GM18502 (cell line): ENCODE measurements at regions not wholly inside any gene's neighbourhood (a gene's known extent, or its start where the extent isn't known, plus 50 kb on each side); places are given as distances from the start of the nearest gene placed in this dataset.
"Not testable (repeated sequence)": the region's sequence is repeated elsewhere in the genome, so short reads cannot be mapped to it uniquely, and the experiment has no call there.

Source experiments
- ATAC-seq: cut with Tn5 transposase; IDR thresholded peaks from one replicate; pipeline ENCODE4 v1.9.1; 2021; ENCODE audit warnings: mild to moderate bottlenecking; ENCODE audit not compliant: unreplicated experiment, poor library complexity

- not testable (repeated sequence) for ATAC-seq
Measured at GRCh38 chr7:6937746-6938145, 111.7 kb upstream of the CCZ1B start.

GRCh38 chr7:6938284-6938683 is 112.2 kb upstream of the CCZ1B start:
- not testable (repeated sequence) for ATAC-seq

- ATAC-seq: not testable (repeated sequence)
Measured at GRCh38 chr7:6939126-6939525, 113.1 kb upstream of the CCZ1B start.

GRCh38 chr7:6939896-6940295 is 113.8 kb upstream of the CCZ1B start:
- ATAC-seq: not testable (repeated sequence)

DNA sequence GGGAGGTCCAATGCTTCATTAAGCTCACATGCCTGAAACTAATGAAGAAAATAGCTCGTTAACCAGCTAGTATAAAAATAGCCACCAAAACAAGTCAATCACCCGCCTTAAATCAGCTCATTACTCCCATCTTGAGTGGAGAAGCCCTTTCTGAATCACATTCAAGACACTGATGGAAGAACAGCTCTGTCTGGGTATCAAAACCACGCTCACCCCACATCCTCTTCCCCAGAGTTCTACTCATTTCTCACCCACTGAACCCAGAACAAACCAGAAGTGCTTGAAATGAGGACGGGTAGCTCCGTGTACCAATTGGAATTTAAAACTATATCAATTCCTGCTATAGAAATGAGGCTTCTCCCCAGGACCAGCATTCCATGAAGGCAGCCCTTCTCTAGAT is 120.8 kb upstream of the CCZ1B start:
- ATAC-seq: not testable (repeated sequence)

GRCh38 chr7:6950231-6950630 is 124.2 kb upstream of the CCZ1B start:
- ATAC-seq: not testable (repeated sequence)

DNA sequence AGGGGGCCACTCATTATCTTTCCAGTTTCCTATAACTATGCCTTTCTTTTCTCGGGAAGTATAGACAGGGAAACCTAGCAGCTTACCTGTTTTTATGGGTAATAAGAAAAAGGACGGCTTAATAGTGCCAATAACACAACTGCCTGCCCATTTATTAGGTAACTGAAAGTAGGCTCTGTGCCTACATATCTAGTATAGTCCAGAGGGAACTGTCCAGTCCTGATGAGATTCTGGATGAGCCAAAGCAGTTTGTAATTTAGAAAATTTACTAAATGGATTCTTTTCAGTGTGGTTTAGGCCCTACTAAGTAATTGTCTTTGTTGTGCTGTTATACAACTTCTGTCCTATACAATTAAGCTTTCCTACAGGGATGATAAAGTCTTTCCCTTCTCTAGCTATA is 125.5 kb upstream of the CCZ1B start:
- ATAC-seq: not testable (repeated sequence)

DNA sequence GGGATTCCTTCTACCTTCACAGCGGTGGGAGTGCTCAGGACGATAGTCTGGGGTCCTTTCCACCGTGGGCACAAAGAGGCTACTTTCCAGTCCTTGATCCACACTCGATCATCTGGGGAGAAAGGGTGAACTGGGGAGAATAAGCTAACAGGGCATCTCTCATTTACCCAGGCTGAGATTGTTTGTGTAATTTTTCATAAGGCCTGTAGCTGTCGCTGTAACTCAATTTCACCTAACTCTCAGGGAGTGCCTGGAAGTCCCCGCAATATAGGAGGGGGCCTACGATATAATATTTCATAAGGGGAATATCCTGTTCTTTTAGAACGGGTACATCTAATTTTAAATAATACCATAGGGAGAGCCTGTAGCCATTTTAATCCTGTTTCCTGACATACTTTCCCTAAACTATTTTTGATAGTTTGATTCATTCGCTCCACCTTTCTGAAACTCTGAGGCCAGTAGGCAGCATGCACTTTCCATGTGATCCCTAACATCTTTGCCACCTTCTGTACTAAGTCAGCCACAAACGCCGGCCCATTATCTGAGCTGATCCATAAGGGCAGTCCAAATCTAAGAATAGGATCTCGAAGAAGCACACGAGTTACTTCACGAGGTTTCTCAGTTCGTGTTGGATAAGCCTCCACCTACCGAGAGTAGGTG is 127.2 kb upstream of the CCZ1B start:
- ATAC-seq: not testable (repeated sequence)

DNA sequence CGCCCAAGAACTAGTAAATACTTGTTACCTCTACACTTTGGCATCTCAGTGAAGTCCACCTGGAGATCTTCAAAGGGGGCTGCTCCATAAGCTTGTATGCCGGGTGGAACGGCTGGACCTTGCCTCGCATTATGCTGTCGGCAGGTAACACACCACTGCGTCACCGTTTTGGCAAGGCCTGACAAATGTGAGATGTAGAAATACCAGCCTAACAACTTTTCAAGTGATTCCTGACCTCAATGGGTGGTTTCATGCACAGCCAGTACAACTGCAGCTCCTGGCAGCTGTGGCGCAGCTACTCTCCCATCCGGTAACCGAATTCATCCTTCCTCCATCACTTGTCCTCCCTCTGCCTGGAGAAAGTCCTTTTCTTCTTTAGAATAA is 127.7 kb upstream of the CCZ1B start:
- ATAC-seq: not testable (repeated sequence)

GRCh38 chr7:6955385-6955784 is 129.3 kb upstream of the CCZ1B start:
- not testable (repeated sequence) for ATAC-seq

DNA sequence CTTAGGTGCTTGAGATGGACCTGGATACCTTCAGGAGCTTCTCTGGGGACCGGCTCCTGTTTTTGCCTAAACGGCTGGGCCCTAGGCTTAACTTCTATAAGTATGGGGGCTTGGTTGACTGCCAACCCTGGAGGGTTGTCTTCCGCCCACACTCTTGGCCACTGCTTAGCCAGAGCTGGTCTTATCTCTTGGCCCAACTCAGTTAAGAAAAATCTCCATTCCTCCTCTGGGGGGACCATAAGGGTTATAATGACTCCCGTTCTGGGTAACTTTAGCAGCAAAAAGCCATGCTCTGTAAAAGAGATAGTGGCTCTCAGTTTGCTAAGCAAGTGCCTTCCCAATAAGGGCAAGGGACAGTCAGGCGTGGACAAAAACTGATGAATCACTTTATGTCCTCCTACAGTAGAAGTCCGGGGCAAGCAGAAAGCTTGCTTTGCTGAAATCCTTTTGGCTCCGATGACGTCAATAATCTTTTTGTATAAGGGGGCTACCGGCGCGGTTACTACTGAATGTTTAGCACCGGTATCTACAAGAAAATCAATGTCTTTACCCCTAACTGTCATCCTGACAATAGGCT is 130.0 kb upstream of the CCZ1B start:
- not testable (repeated sequence) for ATAC-seq

DNA sequence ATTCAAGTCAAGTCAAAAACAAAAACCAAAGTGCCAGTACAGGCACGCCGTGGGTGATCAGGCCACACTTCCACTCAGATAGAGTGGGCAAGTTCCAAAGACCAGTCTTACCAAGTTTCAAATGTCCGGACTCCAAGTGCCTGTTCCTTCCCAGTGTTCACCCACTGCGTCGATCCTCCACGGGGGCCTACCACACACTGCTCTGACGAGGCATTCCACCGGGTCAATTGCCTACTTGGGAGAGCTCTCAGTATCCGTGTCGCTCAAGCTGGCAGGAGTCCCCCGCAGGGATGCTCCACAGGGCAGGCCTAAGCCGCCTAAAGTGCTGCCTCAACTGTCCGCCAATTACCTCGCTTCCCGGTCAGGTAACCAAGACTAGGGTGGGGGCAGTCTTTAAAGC is 132.3 kb upstream of the CCZ1B start:
- not testable (repeated sequence) for ATAC-seq

- not testable (repeated sequence) for ATAC-seq
Measured at GRCh38 chr7:6959942-6960341, 133.9 kb upstream of the CCZ1B start.

DNA sequence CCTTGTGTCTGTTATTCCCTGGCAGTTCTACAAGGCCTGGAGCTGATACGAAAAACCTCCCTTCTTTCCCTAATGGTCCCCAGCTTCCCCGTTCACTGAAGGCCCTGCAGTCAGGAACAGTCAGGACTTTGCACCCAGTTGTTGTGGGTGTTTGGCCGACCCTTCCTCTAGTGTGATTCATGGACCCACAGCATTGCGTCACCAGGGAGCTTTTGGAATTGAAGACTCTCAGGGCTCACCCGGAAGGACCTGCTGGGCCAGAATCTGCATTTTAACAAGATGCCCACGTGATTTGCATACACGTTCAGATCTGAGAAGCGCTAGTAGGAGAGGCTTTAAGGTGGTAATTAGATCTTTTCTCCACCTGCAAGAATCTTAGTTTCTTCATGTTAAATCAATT is 136.8 kb upstream of the CCZ1B start:
- not testable (repeated sequence) for ATAC-seq

DNA sequence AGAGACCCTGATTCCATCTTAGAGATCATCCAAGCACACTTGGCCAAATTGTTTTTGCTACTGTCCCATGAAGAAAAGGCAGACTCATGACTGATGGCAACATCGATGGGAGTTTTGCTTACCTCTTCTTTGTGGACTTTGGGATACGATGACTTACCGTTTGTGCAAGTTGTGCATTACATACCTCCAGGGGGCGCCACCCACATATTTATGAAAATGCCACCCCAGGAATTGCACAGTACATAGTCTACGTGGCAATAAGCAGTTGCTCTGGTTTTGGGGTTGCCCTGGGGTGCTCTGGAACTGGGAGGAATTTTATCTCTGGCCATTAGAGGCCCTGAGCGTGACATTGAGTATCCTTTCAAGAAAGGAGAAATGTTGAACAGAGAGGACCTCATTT is 139.0 kb upstream of the CCZ1B start:
- ATAC-seq: not testable (repeated sequence)

DNA sequence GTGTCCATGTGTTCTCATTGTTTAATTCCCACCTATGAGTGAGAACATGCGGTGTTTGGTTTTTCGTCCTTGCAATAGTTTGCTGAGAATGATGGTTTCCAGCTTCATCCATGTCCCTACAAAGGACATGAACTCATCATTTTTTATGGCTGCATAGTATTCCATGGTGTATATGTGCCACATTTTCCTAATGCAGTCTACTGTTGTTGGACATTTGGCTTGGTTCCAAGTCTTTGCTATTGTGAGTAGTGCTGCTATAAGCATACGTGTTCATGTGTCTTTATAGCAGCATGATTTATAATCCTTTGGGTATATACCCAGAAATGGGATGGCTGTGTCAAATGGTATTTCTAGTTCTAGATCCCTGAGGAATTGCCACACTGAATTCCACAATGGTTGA is 144.1 kb upstream of the CCZ1B start:
- not testable (repeated sequence) for ATAC-seq

- not testable (repeated sequence) for ATAC-seq
Measured at GRCh38 chr7:6974876-6975275, 148.8 kb upstream of the CCZ1B start.

- ATAC-seq: not testable (repeated sequence)
Measured at GRCh38 chr7:6975346-6975745, 149.3 kb upstream of the CCZ1B start.

DNA sequence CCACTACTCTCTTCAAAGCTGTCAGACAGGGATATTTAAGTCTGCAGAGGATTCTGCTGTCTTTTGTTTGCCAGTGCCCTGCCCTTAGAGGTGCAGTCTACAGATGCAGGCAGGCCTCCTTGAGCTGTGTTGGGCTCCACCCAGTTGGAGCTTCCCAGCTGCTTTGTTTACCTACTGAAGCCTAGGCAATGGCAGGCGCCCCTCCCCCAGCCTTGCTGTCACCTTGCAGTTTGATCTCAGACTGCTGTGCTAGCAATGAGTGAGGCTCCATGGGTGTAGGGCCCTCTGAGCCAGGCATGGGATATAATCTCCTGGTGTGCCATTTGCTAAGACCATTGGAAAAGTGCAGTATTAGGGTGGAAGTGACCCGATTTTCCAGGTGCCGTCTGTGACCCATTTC is 151.3 kb upstream of the CCZ1B start:
- not testable (repeated sequence) for ATAC-seq

- not testable (repeated sequence) for ATAC-seq
Measured at GRCh38 chr7:6978326-6978725, 152.3 kb upstream of the CCZ1B start.

DNA sequence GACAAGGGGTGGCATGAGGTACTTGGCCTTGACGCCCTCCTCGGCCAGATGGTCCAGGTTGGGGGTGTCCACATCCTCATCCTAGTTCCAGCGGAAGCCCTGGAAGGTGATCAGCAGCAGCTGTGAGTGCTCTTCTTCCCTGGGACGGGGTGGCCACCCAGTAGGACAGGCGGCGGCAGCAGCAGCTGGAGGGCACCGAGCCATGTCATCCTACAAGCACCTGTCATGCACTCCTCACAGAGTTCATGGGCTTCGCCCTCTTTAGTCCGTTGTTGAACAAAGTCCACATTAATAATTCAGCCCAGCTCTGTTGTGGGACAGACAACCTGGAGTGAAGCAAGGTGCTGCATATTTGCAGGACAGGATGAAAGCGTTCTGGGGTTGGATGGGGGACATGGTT is 153.4 kb upstream of the CCZ1B start:
- ATAC-seq: not testable (repeated sequence)

DNA sequence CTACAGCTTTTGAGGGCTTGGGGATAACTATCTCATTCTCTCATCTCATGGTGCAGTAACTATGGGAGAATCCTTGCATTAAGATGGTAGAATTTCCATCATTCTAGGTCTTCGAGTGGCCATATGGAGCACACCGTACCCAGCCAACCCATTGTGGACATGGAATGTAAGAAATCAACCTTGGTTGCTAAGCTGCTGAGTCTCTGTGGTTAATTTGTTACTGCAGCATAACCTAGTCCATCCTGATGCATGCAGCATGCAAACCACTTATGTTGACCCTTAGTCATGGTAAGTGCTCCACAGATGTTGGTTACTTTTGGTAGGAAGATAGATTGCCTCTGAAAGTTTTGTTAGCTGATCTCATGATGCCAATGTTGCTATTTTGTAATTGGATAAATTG is 156.3 kb upstream of the CCZ1B start:
- ATAC-seq: not testable (repeated sequence)
